ENCODE measurements at regions not wholly inside any gene's neighbourhood (a gene's known extent, or its start where the extent isn't known, plus 50 kb on each side); places are given as distances from the start of the nearest gene placed in this dataset.

- FAIRE-seq, result no peak
Measured at GRCh38 chr15:38182900-38183299, 69.7 kb upstream of the SPRED1 start.

GRCh38 chr15:38186507-38186906 lies 66.1 kb upstream of the SPRED1 start:
- no peak for FAIRE-seq

GRCh38 chr15:38187630-38188313 lies 64.9 kb upstream of the SPRED1 start:
- no peak for FAIRE-seq

GRCh38 chr15:38189671-38190295 lies 62.9 kb upstream of the SPRED1 start:
- no peak for FAIRE-seq

GRCh38 chr15:38190501-38190900 lies 62.1 kb upstream of the SPRED1 start:
- no peak for FAIRE-seq

GRCh38 chr15:38192496-38192895 lies 60.1 kb upstream of the SPRED1 start:
- no peak for FAIRE-seq

GRCh38 chr15:38193496-38193895 lies 59.1 kb upstream of the SPRED1 start:
- no peak for FAIRE-seq

GRCh38 chr15:38195191-38195901 lies 57.3 kb upstream of the SPRED1 start:
- FAIRE-seq, result no peak

GRCh38 chr15:38196076-38196475 lies 56.6 kb upstream of the SPRED1 start:
- FAIRE-seq, result no peak

- FAIRE-seq, result no peak
Measured at GRCh38 chr15:38197553-38197952, 55.1 kb upstream of the SPRED1 start.

- FAIRE-seq, result no peak
Measured at GRCh38 chr15:38201714-38202113, 50.9 kb upstream of the SPRED1 start.

- no peak for FAIRE-seq
Measured at GRCh38 chr15:38202361-38202760, 50.3 kb upstream of the SPRED1 start.

Measured in islet of Langerhans (tissue), 1 donor.